ENCODE measurements at regions not wholly inside any gene's neighbourhood (a gene's known extent, or its start where the extent isn't known, plus 50 kb on each side); places are given as distances from the start of the nearest gene placed in this dataset.

- no peak for DNase-seq (ENCODE audit: low spot score)
- in situ Hi-C loops (cut with MboI; ENCODE audit: low pct_unique_long_range_greater_than_20kb, low sequenced_read_pairs, unreplicated experiment), result no loop called here
- TF ChIP-seq CTCF (IDR thresholded peaks at IDR 0.05; ENCODE audit: extremely low read depth, insufficient read depth, missing control alignments), result no peak
Measured at GRCh38 chr6:139433631-139434419, 59.4 kb upstream of the CITED2 start.

GRCh38 chr6:139431602-139431956 lies 57.1 kb upstream of the CITED2 start:
- in situ Hi-C loops (cut with MboI; ENCODE audit: low pct_unique_long_range_greater_than_20kb, low sequenced_read_pairs, unreplicated experiment), result no loop called here
- DNase-seq (ENCODE audit: low spot score), result no peak
- TF ChIP-seq CTCF (IDR thresholded peaks at IDR 0.05; ENCODE audit: extremely low read depth, insufficient read depth, missing control alignments), result no peak

- DNase-seq (ENCODE audit: low spot score), result no peak
- TF ChIP-seq CTCF (IDR thresholded peaks at IDR 0.05; ENCODE audit: extremely low read depth, insufficient read depth, missing control alignments), result no peak
- in situ Hi-C loops (cut with MboI; ENCODE audit: low pct_unique_long_range_greater_than_20kb, low sequenced_read_pairs, unreplicated experiment), result no loop called here
Measured at GRCh38 chr6:139430899-139431601, 56.6 kb upstream of the CITED2 start.

GRCh38 chr6:139429580-139430145 lies 55.2 kb upstream of the CITED2 start:
- DNase-seq (ENCODE audit: low spot score), result no peak
- in situ Hi-C loops (cut with MboI; ENCODE audit: low pct_unique_long_range_greater_than_20kb, low sequenced_read_pairs, unreplicated experiment), result no loop called here
- TF ChIP-seq CTCF (IDR thresholded peaks at IDR 0.05; ENCODE audit: extremely low read depth, insufficient read depth, missing control alignments), result no peak

GRCh38 chr6:139427199-139427598 lies 52.8 kb upstream of the CITED2 start:
- TF ChIP-seq CTCF (IDR thresholded peaks at IDR 0.05; ENCODE audit: extremely low read depth, insufficient read depth, missing control alignments), result no peak
- in situ Hi-C loops (cut with MboI; ENCODE audit: low pct_unique_long_range_greater_than_20kb, low sequenced_read_pairs, unreplicated experiment), result no loop called here
- no peak for DNase-seq (ENCODE audit: low spot score)

- in situ Hi-C loops (cut with MboI; ENCODE audit: low pct_unique_long_range_greater_than_20kb, low sequenced_read_pairs, unreplicated experiment), result no loop called here
- no peak for DNase-seq (ENCODE audit: low spot score)
- TF ChIP-seq CTCF (IDR thresholded peaks at IDR 0.05; ENCODE audit: extremely low read depth, insufficient read depth, missing control alignments), result no peak
Measured at GRCh38 chr6:139426795-139427194, 52.3 kb upstream of the CITED2 start.
